GM23248 (cell line): ENCODE measurements at regions not wholly inside any gene's neighbourhood (a gene's known extent, or its start where the extent isn't known, plus 50 kb on each side); places are given as distances from the start of the nearest gene placed in this dataset.

Source experiments
- DNase-seq: peaks from one replicate; pipeline ENCODE4 v3.0.0-alpha.2; 2015
- H2AFZ ChIP-seq: fragments of 200-600 bp; sonication (generic); 2 replicates; pipeline ENCODE4 v1.6.1; 2016; ENCODE audit warnings: antibody characterized with exemption
- H3F3A ChIP-seq: fragments of 200-600 bp; sonication (generic); 2 replicates; pipeline ENCODE4 v1.6.1; 2016; ENCODE audit warnings: mild to moderate bottlenecking, antibody characterized with exemption, mixed run types; ENCODE audit not compliant: insufficient read depth
- H3K27ac ChIP-seq: fragments of 200-600 bp; sonication (generic); 2 replicates; pipeline ENCODE4 v1.5.1; 2016; ENCODE audit warnings: mild to moderate bottlenecking
- H3K27me3 ChIP-seq: fragments of 200-600 bp; sonication (generic); replicated peaks from 2 replicates; pipeline ENCODE4 v1.6.1; 2016; ENCODE audit warnings: mild to moderate bottlenecking; ENCODE audit not compliant: insufficient read depth
- H3K36me3 ChIP-seq: fragments of 200-600 bp; sonication (generic); 2 replicates; pipeline ENCODE4 v1.6.1; 2016; ENCODE audit warnings: low read depth, mild to moderate bottlenecking
- H3K4me1 ChIP-seq: fragments of 200-600 bp; sonication (generic); 2 replicates; pipeline ENCODE4 v1.6.1; 2016; ENCODE audit warnings: mild to moderate bottlenecking; ENCODE audit not compliant: insufficient read depth
- H3K4me2 ChIP-seq: fragments of 200-600 bp; sonication (generic); one replicate; pipeline ENCODE4 v1.6.1; 2016; ENCODE audit warnings: mild to moderate bottlenecking; ENCODE audit not compliant: unreplicated experiment
- H3K4me3 ChIP-seq: fragments of 200-600 bp; sonication (generic); 2 replicates; pipeline ENCODE4 v1.5.1; 2016; ENCODE audit warnings: mild to moderate bottlenecking
- H3K79me2 ChIP-seq: fragments of 200-600 bp; sonication (generic); 2 replicates; pipeline ENCODE4 v1.6.1; 2016; ENCODE audit warnings: mild to moderate bottlenecking; ENCODE audit not compliant: insufficient read depth
- H3K9ac ChIP-seq: fragments of 200-600 bp; sonication (generic); 2 replicates; pipeline ENCODE4 v1.6.1; 2016; ENCODE audit warnings: mild to moderate bottlenecking
- H3K9me2 ChIP-seq: fragments of 200-600 bp; sonication (generic); 2 replicates; pipeline ENCODE4 v1.6.1; 2016; ENCODE audit warnings: mixed run types, mild to moderate bottlenecking, moderate library complexity; ENCODE audit not compliant: insufficient read depth
- H3K9me3 ChIP-seq: fragments of 200-600 bp; sonication (generic); one replicate; pipeline ENCODE4 v1.6.1; 2017; ENCODE audit warnings: low read depth
- H4K20me1 ChIP-seq: fragments of 200-600 bp; sonication (generic); 2 replicates; pipeline ENCODE4 v1.6.0; 2016; ENCODE audit not compliant: insufficient read depth
- EZH2 ChIP-seq: fragments of 200-600 bp; sonication (generic); IDR thresholded peaks from 2 replicates; pipeline ENCODE4 v1.6.1; 2018; ENCODE audit warnings: antibody characterized with exemption, mild to moderate bottlenecking; ENCODE audit not compliant: insufficient read depth, poor library complexity, severe bottlenecking
- EZH2phosphoT487 ChIP-seq: fragments of 200-600 bp; sonication (generic); IDR thresholded peaks from 2 replicates; pipeline ENCODE4 v1.6.1; 2018; ENCODE audit warnings: antibody characterized with exemption, moderate library complexity, mild to moderate bottlenecking, low read depth; ENCODE audit not compliant: insufficient read depth
- whole genome bisulfite sequencing, 2 experiments: methylation state at CpG; one replicate each; pipeline ENCODE4 v1.1.6; 2015 to 2017; ENCODE audit warnings: low lambda C conversion rate in 2 of 2, low coverage in 1 of 2; ENCODE audit errors: missing lambda C conversion rate in 2 of 2; 5-methylcytosine and 5-hydroxymethylcytosine counted together
- in situ Hi-C: fragments of 300-500 bp; cut with MboI; formaldehyde crosslinking; loops from 2 replicates; pipeline ENCODE4 v1.15.0; 2020

DNA sequence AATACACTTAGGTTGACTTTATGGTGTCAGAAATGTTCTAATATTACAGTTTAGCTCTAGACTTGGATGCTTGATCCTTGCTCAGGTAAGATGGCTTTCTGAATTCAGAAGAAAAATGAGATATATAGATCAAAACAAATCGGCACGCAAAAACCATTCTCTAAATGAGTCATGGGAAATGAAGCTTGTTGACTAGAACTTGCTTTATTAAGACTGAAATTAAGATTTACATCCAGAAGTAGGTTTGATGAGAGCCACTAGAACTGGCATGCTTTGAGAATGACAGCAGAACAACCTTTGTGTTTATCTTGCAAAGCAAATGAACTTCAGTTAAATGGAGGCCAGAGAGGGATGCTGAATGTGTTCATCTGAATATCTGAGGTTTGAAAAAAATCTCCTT lies 304.9 kb upstream of the KLF3 start:
- no peaks in the 10 kb centered on the region for H3K9me3 ChIP-seq
- no peaks in the 10 kb centered on the region for H3F3A ChIP-seq
- H3K4me3 ChIP-seq, result no peak overlapping the region
- H3K9me2 ChIP-seq, result no peaks in the 10 kb centered on the region
- no peaks in the 10 kb centered on the region for H3K27me3 ChIP-seq
- DNase-seq, result no peak
- no peaks in the 10 kb centered on the region for H3K79me2 ChIP-seq
- H2AFZ ChIP-seq, result no peak overlapping the region
- H3K4me2 ChIP-seq, result no peak overlapping the region
- no peaks in the 10 kb centered on the region for H4K20me1 ChIP-seq
- H3K4me1 ChIP-seq, result no peaks in the 10 kb centered on the region
- 89 to 93% methylated on average over 2 of the region's 2 CpGs for WGBS, 2 experiments
- in situ Hi-C loops, result no loop called here
- H3K9ac ChIP-seq, result no peak overlapping the region
- H3K36me3 ChIP-seq, result no peaks in the 10 kb centered on the region
- H3K27ac ChIP-seq, result no peak overlapping the region
- TF ChIP-seq EZH2, result no peak
- no peak for TF ChIP-seq EZH2phosphoT487

DNA sequence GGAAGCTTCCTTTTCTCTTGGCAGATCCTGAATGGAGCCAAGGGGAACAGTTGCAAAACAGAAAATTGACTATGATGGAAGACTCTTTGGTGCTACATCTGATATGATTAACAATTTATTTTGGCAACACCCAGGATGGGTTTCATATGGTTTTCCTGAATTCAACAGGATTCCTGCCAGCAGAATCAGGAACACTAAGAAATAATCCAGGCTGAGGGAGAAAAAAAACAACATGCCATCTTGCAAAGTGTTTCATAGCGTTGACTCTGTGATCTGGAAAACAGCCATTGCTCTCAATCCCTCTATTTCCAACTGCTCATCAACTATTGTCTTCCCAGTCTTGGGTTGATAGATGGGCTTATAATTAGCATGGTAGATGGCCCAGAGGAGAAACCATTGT lies 303.8 kb upstream of the KLF3 start:
- H3K4me2 ChIP-seq, result no peak overlapping the region
- H3K4me1 ChIP-seq, result no peaks in the 10 kb centered on the region
- H4K20me1 ChIP-seq, result no peaks in the 10 kb centered on the region
- no peak for DNase-seq
- H3F3A ChIP-seq, result no peaks in the 10 kb centered on the region
- H3K36me3 ChIP-seq, result no peaks in the 10 kb centered on the region
- 0 to 3% methylated on average over 1 of the region's 1 CpG for WGBS, 2 experiments
- H3K27me3 ChIP-seq, result no peaks in the 10 kb centered on the region; the same call in 1 of the 2 replicates
- no peak overlapping the region for H2AFZ ChIP-seq
- in situ Hi-C loops, result no loop called here
- H3K79me2 ChIP-seq, result no peaks in the 10 kb centered on the region
- H3K4me3 ChIP-seq, result no peak overlapping the region
- H3K9me2 ChIP-seq, result no peaks in the 10 kb centered on the region
- H3K27ac ChIP-seq, result no peak overlapping the region
- TF ChIP-seq EZH2 (no peak), EZH2phosphoT487 (no peak)
- H3K9ac ChIP-seq, result no peak overlapping the region
- no peaks in the 10 kb centered on the region for H3K9me3 ChIP-seq

DNA sequence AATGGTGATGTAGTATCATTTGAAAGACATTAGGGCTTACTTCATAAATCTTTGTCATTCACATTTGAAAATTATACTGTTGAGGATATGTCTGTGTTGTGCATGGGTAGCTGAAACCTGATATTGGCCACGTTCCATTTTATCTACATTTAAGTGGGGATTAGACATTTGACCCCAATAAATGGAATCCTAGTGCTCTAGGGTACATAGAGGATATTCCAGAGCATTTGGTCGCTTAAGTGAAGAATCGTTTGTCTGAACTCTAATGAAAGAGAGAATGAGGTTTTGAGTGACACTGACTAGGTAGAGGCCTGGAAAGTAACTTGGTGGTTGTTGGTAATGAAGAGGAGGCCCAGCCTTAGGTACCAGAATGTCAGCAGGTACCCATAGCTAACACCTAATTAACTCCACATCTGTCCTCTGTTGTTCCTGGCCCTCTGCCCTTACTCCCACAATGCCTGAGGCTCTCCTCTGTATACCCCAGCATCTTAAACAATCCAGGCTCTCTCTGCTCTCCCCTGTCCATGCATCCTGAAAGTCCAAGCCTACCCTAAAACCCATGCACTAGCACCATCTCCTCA lies 299.5 kb upstream of the KLF3 start:
- no peak overlapping the region for H3K4me2 ChIP-seq
- DNase-seq, result no peak
- H3K27me3 ChIP-seq, result no peaks in the 10 kb centered on the region; the same call in 1 of the 2 replicates
- no peaks in the 10 kb centered on the region for H3K36me3 ChIP-seq
- H3K79me2 ChIP-seq, result no peaks in the 10 kb centered on the region
- H4K20me1 ChIP-seq, result no peaks in the 10 kb centered on the region
- no peaks in the 10 kb centered on the region for H3K9me3 ChIP-seq
- no peak overlapping the region for H3K27ac ChIP-seq
- no peak overlapping the region for H3K9ac ChIP-seq
- no peaks in the 10 kb centered on the region; the same call in 1 of the 2 replicates for H3F3A ChIP-seq
- in situ Hi-C loops, result no loop called here
- 43 to 45% methylated on average over 3 of the region's 3 CpGs for WGBS, 2 experiments
- H3K4me3 ChIP-seq, result no peak overlapping the region
- H3K4me1 ChIP-seq, result peaks cover 6% of the 10 kb centered on the region; the same call in 1 of the 2 replicates
- no peak overlapping the region for H2AFZ ChIP-seq
- TF ChIP-seq EZH2phosphoT487, result no peak
- TF ChIP-seq EZH2, result no peak
- H3K9me2 ChIP-seq, result no peaks in the 10 kb centered on the region

DNA sequence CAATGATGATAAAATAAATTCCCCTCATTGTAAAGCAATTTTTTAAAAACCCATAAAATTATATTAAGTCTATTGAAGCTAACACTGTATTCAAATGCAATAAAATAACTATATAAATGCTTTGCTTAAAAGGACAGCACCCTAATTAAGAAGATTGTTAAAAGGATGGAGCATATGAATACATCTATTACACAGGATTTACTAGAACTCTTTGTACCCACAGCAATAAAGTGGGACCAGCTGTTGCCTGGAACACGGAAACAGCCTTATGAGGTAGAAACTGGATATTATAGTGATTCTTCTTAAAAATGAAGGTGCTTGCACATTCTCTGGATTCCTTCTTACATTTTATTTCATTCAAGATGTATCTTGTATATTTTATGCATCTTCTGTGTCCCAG lies 298.7 kb upstream of the KLF3 start:
- no peaks in the 10 kb centered on the region for H4K20me1 ChIP-seq
- H3K27me3 ChIP-seq, result no peaks in the 10 kb centered on the region; the same call in 1 of the 2 replicates
- DNase-seq, result no peak
- TF ChIP-seq EZH2, result no peak
- no peak for TF ChIP-seq EZH2phosphoT487
- no peak overlapping the region for H3K9ac ChIP-seq
- no peak overlapping the region for H3K27ac ChIP-seq
- no peak overlapping the region for H2AFZ ChIP-seq
- no peaks in the 10 kb centered on the region; the same call in 1 of the 2 replicates for H3F3A ChIP-seq
- no peaks in the 10 kb centered on the region for H3K9me2 ChIP-seq
- 9 to 14% methylated on average over 1 of the region's 1 CpG for WGBS, 2 experiments
- H3K9me3 ChIP-seq, result no peaks in the 10 kb centered on the region
- no peak overlapping the region for H3K4me3 ChIP-seq
- in situ Hi-C loops, result no loop called here
- H3K79me2 ChIP-seq, result no peaks in the 10 kb centered on the region
- peaks cover 6% of the 10 kb centered on the region; the same call in 1 of the 2 replicates for H3K4me1 ChIP-seq
- no peak overlapping the region for H3K4me2 ChIP-seq
- H3K36me3 ChIP-seq, result no peaks in the 10 kb centered on the region
